GM03348 (cell line): ENCODE measurements at regions not wholly inside any gene's neighbourhood (a gene's known extent, or its start where the extent isn't known, plus 50 kb on each side); places are given as distances from the start of the nearest gene placed in this dataset.
"Not testable (repeated sequence)": the region's sequence is repeated elsewhere in the genome, so short reads cannot be mapped to it uniquely, and the experiment has no call there.

ENCODE experiments used
- DNase-seq: peaks from one replicate; pipeline ENCODE4 v3.0.0; 2012; ENCODE audit warnings: low spot score

- DNase-seq = no peak
These were observed 84.0 kb downstream of the FMO4 start for GRCh38 chr1:171397851-171398469.

- DNase-seq = no peak
These were observed 81.9 kb upstream of the PRRC2C start for GRCh38 chr1:171403393-171403792.

- DNase-seq = no peak
These were observed 80.0 kb upstream of the PRRC2C start for GRCh38 chr1:171405391-171405714.

GRCh38 chr1:171413557-171413956 lies 71.8 kb upstream of the PRRC2C start:
- DNase-seq = not testable (repeated sequence)

GRCh38 chr1:171418546-171418945 lies 66.8 kb upstream of the PRRC2C start:
- no peak for DNase-seq

- DNase-seq = no peak
These were observed 64.5 kb upstream of the PRRC2C start for GRCh38 chr1:171420810-171421209.

GRCh38 chr1:171421413-171422020 lies 63.8 kb upstream of the PRRC2C start:
- no peak for DNase-seq

GRCh38 chr1:171422511-171422910 lies 62.8 kb upstream of the PRRC2C start:
- DNase-seq = peak; percentile 10

GRCh38 chr1:171424494-171424893 lies 60.8 kb upstream of the PRRC2C start:
- DNase-seq = no peak

GRCh38 chr1:171426645-171427044 lies 58.7 kb upstream of the PRRC2C start:
- DNase-seq = no peak

- no peak for DNase-seq
These were observed 57.4 kb upstream of the PRRC2C start for GRCh38 chr1:171427852-171428471.

GRCh38 chr1:171429137-171429536 lies 56.2 kb upstream of the PRRC2C start:
- DNase-seq = no peak

GRCh38 chr1:171431994-171432393 lies 53.3 kb upstream of the PRRC2C start:
- no peak for DNase-seq

GRCh38 chr1:171432473-171432872 lies 52.9 kb upstream of the PRRC2C start:
- DNase-seq = no peak

- peak; percentile 12 for DNase-seq
These were observed 51.9 kb upstream of the PRRC2C start for GRCh38 chr1:171433451-171433850.

- DNase-seq = peak; percentile 63
These were observed 50.5 kb upstream of the PRRC2C start for GRCh38 chr1:171434717-171435346.
